HG03469 (cell line): ENCODE measurements at regions not wholly inside any gene's neighbourhood (a gene's known extent, or its start where the extent isn't known, plus 50 kb on each side); places are given as distances from the start of the nearest gene placed in this dataset.

ENCODE experiments used
- ATAC-seq: cut with Tn5 transposase; IDR thresholded peaks from one replicate; pipeline ENCODE4 v1.9.1; 2021; ENCODE audit warnings: mild to moderate bottlenecking, moderate library complexity, moderate number of reproducible peaks; ENCODE audit not compliant: unreplicated experiment

DNA sequence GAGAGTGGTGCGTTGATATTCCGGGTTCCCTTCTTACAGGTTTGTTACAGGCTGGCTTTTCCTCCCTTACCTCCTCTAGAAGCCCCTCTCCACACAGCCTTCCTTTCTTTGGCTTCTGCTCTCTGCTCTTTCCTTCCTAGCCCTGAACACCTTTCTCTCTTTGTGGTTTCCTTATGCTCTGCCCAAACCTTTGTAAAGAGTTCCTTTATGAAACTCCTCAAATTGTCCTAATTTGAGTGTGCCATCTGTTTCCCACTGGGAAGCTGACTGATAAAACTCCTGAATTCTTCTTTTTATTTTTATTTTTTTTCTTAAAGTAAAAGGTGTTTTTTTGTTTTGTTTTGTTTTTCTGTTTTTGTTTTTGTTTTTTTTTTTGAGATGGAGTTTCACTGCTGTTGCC, 60.1 kb upstream of the OTX2 start:
- ATAC-seq, result no peak

DNA sequence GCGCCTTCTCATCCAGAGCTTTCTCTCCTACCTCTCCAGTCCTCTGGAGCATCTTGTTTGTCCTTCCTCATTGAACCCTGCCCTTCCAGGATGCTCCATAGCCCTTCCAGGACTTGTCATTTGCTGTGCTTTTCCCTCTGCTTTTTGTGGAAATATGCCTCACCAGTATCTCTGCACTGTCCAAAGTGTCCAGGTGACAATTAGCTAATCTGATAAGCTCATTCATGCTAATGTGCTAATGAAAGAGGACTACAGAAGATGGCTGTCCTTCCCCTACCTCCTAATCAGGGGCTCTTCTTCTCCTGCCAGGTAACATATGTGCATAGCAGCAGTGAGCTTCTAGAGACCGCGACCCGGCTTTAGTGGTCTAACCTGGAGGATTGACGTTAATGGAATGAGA, 58.4 kb upstream of the OTX2 start:
- ATAC-seq, result no peak

DNA sequence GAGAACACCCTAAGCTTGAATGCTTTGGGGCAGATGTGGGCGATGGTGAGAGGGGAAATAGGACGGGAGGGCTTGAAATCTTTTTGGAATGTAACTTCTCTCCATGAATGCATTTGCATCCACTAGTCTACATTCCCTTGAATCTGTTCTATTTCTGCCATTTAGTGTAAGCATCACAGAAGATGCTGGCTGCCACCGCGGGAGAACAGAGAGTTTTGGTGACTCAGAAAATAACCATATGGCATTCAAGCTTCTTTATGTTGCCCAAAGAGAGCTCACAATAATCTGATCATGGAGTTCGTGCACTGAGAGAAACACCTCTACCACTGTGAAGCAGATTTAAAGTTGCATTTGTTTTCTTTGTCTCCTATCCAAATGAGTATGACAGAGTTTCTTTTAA, 52.6 kb upstream of the OTX2 start:
- ATAC-seq, result no peak

DNA sequence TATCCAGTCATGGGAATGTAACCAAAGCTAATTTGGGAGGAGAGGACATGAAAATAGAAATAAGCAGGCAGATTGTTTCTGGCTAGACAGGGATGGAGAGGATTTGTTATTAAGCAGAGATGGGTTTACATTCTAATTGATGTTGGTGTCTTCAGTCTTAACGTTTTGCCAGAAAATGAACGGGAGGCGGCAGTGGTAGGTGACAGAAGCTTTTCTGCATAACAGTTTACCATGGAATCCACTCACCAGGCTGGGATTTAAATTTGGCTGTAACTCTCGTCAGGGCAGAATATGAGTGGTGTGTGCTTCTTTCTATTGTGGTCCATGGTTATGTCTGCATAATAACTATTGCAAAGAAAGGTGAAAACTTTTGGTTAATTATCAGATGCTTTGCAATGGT, 50.2 kb upstream of the OTX2 start:
- no peak for ATAC-seq
